Mammary epithelial cell (primary cell): ENCODE measurements at regions not wholly inside any gene's neighbourhood (a gene's known extent, or its start where the extent isn't known, plus 50 kb on each side); places are given as distances from the start of the nearest gene placed in this dataset.

Experiments
- EZH2 ChIP-seq: IDR thresholded peaks from 2 replicates; pipeline ENCODE4 v1.6.1; 2012; ENCODE audit warnings: low read length, inconsistent platforms, borderline replicate concordance
- TF ChIP-seq, protein P1 (sequence below), 2 donors: IDR thresholded peaks in 1 of 2; conservative IDR thresholded peaks in 1 of 2; 2 replicates each; pipeline ENCODE4 v1.5.1; 2011 to 2012; ENCODE audit warnings: inconsistent platforms in 2 of 2, low read length in 2 of 2, mild to moderate bottlenecking in 2 of 2, control low read depth in 1 of 2, low read depth in 1 of 2; ENCODE audit not compliant: insufficient read depth in 1 of 2; ENCODE audit errors: extremely low read depth in 1 of 2

DNA sequence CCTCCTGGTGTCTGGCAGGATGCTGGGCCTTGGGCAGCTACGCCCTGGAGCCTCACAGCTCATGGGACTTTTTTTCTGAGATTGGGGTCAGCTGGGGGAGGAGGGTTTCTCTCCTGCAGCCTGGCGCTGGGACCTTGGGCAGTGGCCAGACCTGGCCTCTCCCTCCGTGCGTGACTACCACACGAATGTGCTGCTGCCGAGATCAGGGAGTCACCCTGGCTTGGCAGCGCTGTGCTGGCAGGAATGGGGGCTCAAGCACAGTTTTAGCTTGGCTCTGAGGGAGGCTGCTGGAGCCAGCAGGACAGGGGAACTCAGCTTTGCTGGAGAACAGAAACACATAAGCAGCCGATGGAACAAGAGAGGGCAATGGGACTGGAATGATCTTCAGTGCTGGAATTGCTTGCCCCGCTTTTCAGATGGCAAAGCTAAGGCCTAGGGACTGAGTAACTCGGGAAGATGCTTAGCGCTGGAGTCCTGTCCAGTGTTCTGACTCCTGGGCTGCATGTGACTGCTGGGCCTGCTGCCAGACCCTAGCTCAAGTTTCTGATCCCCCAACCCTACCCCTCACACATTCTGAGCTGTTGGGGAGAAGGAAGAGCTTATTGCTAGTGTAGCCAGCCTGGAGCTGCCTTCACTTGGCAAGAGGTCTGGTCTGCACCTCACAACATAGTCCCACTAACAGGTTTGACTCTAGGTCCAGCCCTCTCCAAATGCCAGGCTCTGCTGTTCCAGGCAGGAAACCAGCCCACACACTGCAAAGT is 69.9 kb downstream of the NAV1 start:
- TF ChIP-seq, protein P1, sequence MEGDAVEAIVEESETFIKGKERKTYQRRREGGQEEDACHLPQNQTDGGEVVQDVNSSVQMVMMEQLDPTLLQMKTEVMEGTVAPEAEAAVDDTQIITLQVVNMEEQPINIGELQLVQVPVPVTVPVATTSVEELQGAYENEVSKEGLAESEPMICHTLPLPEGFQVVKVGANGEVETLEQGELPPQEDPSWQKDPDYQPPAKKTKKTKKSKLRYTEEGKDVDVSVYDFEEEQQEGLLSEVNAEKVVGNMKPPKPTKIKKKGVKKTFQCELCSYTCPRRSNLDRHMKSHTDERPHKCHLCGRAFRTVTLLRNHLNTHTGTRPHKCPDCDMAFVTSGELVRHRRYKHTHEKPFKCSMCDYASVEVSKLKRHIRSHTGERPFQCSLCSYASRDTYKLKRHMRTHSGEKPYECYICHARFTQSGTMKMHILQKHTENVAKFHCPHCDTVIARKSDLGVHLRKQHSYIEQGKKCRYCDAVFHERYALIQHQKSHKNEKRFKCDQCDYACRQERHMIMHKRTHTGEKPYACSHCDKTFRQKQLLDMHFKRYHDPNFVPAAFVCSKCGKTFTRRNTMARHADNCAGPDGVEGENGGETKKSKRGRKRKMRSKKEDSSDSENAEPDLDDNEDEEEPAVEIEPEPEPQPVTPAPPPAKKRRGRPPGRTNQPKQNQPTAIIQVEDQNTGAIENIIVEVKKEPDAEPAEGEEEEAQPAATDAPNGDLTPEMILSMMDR (conservative IDR thresholded peaks at IDR 0.05 in 1 of 2, IDR thresholded peaks at IDR 0.05 in 1 of 2; ENCODE audit: extremely low read depth in 1 of 2, insufficient read depth in 1 of 2, low read depth in 1 of 2, low read length in 2 of 2): no peak
- no peak for TF ChIP-seq EZH2
